ENCODE measurements at regions not wholly inside any gene's neighbourhood (a gene's known extent, or its start where the extent isn't known, plus 50 kb on each side); places are given as distances from the start of the nearest gene placed in this dataset.
A peak's percentile ranks its signal among the peaks of the same experiment; 100 is the strongest.

DNA sequence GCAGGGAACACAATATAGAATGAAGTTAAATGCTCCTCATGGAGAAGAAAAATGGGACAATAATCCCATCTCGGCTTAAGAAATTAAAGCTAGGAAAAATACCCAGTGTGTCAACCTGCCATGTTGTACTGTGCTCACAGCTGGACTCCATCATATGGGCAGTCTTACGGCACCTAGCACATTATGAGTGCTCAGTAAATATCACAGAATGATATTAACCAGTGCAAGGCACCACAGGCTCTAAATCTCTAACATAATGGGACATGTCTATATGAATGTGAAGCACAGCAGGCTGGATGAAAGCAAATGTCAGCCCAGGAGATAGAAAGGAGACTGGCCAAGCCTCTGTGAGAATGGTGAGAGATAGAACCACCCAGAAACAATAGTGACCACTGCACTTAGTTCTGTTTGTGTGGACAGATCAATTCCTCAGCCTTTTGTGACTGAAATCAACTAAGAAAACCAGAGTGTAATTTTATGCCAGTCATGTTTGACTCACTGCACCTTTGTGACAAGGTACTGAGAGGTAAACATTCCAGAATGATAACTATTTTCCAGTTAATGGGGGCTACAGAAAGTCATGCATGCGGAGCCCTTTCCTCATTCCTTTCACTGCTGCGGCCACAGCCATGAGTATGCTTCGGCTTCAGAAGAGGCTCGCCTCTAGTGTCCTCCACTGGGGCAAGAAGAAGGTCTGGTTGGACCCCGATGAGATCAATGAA lies 140.4 kb upstream of the CDH6 start:
- intact Hi-C loops (cut with DNase I) = no loop called here
- no peak for ATAC-seq
- no peak for DNase-seq

DNA sequence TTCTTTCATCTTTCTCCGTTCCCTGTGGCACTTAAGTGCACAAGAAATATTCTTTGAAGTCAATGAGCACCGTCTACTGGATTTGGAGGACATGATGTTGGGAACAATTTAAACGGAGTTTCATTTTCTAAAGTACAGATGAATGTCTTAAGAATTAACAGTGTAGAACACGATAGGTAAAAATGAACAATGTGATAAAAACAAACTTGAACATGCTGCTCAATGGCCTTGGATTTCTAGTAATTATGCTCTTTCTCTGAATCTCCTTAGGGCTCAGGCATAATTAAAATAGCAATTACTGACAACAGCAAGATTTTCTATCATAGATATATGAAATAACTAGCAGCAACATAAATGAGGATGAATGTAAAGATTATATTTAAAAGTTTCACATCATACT lies 142.2 kb upstream of the CDH6 start:
- intact Hi-C loops (cut with DNase I) = no loop called here
- no peak for DNase-seq
- ATAC-seq = no peak

DNA sequence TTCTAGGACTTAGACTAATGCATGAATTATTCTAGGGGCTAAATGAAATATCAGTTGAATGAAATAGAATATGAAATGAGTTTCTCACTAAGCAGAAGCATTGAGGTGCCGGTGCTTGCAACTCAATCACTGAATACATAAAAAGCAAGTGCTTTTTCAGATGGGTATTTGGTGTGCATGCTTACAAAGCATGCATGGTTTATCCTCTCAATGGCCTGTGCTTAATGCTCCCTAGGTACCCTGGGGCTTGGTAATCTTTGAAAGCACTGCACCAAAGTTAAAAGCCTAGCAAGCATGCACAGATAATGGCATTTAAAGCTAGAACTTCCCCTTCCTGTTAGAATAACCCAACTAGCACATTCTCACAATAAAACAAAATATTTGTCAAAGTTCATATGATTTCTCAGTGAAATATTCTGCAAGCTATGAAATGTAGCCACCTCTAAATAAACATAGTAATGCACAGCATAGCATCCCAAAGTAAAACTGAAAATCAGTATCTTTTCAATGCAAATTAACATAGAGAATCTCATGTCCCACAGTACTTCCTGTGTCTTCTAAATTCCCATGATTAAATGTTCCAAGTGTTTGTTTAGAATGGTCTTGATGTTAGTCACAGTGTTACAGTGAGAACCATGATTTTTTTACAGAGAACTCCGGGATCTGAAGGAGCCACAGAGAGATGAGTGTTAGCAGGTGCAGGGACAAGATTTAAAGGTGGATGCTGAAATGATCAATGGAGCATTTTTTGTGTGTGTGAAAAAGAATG lies 143.4 kb upstream of the CDH6 start:
- no peak for ATAC-seq
- intact Hi-C loops (cut with DNase I) = no loop called here

DNA sequence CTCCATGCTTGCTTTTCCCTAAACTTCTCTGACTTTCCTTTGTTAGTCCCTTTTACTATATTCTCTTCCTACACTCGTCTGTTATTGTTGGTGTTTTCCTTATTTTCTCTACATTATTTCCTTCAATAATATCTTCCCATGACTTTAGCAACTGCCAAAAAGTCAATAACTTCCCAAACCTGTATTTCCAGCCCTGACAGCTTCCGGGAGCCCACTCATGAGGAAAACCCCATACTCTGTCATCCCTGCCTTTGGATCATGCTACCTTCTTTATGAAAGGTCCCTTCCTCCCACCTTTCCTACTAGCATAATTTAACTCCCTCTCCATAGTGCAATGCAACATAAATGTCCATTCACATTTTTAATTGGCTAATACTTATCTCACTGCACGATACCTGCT lies 144.0 kb upstream of the CDH6 start:
- no peak for DNase-seq
- intact Hi-C loops (cut with DNase I) = no loop called here

More for the DNA sequence above, 143.4 kb upstream of the CDH6 start:
- no peak for DNase-seq

DNA sequence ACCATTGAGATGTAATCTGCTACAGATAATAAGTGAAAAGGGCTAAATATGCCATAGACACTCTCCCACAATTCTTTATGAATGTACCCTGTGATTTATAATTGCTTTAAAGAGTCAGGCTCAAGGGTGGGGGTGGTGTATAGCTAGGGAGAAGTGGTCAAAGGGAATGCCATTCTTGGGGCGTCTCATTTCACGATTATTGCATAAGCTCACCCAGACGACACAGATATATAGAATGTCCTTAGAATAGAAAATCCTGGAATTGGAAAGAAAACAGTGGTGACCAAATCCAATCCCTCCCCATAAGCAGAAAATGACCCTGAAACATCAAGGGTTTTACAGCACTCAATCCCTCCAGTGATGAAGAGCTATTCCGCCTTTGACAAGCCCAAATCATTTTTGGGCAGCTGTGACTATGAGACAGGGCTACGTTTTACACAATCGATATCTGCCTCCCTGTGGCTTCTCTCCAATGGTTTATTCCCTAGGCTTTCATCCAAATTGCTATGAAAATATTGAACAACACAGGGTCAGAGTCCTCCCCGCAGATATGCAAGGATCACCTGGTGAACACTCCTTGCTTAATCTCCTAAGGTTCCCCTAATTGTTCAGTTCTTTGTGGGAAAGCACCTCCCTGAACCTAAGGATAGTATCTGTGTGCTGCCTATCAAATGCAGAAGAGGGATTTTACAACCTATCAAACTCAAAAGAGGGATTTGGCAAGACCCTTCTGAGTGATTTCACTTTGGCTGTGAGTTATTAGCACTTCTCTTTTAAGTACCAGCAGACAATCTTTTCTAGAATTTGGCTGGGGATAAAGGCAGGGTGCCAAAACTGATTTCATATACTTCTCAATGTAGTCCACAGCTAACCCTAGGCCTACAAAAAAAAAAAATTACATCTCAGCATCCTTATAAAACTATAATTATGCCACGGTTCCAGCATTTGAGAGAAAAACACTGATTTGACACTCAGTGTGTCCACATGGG lies 144.9 kb upstream of the CDH6 start:
- intact Hi-C loops (cut with DNase I) = no loop called here
- no peak for DNase-seq
- ATAC-seq = no peak

More for the DNA sequence above, 144.0 kb upstream of the CDH6 start:
- no peak for ATAC-seq

DNA sequence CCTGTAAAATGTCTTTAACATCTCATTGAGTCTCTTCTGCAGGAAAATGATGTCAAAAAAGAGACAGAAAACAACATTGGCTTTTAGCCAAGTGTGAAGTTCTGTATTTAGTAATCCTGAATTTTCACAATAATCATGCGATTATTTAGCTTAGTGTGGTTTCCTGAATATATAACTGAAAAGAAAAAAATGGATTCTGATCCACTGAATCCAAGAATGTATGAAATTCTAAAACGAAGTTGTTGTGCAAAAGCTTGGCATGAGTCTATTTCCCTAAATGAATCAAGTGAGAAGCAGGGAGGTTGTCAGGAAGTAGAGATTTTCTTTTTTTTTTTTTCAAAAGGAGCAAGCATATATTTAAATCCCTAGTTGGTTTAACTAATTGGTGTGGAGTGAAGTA lies 145.9 kb upstream of the CDH6 start:
- DNase-seq (no peak), ATAC-seq (no peak)
- intact Hi-C loops (cut with DNase I) = no loop called here

DNA sequence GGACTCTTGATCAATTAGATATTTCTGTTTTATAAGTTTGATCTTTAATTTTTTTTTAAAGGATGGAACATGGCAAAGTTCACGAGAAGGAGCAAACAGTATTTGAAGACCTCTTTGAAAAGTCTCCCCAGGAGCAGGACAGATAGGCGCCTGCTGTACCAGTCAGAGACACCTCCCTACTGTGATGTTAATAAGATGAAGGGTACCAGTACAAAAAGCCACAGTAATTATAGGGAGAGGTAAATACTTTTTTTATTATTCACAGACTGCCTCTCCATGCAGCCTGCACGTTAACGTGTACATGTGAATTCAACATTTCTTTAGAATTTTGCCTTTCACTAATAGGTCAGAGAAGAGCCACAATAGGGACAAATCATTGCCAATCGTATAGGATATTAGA lies 146.5 kb upstream of the CDH6 start:
- DNase-seq (no peak), ATAC-seq (no peak)
- intact Hi-C loops (cut with DNase I) = no loop called here

DNA sequence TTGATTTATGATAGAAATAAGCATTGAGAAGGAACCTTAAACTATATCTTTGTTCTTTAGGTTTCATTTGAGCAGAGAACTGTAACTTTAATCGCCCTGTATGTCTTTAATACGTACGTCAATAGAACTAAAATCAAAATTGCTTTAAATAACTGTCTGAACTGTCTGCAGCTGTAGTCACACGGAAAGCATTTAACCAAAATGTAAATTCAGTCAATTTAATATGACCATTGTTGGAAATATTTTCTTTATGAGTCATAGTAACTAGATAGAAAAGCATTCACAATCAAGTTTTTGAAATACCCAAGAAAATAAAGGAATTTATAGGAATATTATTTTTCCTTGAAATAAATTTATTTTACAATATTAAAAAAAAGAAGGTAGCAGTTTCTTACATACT lies 157.1 kb upstream of the CDH6 start:
- intact Hi-C loops (cut with DNase I) = no loop called here
- ATAC-seq (no peak), DNase-seq (no peak)

DNA sequence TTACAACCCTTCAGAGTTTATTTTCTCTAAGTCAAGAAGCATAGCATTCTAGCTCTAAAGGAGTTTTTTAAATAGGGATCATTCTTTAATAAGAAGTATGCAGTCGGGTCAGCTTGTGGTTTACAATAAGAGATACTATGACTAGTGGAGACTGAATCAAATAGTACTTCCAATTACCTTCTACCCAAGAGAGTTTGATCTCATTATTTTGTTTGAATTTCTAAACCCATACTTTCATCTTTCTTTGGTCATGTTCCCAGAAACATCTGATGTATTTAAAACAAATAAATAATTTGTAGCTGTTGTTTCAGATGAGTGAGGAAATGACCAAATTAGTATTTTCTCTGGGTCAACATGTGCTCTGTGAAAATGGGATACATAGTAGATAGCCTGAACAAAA lies 160.2 kb upstream of the CDH6 start:
- intact Hi-C loops (cut with DNase I) = no loop called here
- no peak for DNase-seq
- no peak for ATAC-seq

DNA sequence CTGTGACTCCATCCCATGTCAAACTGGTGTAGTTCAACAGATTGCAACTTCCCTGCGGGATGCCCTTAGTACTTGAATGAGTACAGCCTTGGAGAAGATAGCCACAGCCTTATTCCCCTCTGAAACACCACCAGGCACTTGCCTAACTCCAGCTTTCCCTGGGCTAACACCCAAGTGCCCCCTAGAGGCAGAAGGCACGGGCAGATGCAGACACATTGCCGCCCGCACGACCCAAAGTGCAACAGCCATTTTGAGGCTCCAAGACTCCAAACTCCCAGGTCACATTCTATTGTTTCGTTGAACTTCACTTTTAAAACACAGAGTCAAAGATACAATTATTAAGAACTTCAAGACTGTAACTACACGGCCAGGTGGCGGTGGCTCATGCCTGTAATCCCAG lies 163.6 kb upstream of the CDH6 start:
- no peak for ATAC-seq
- intact Hi-C loops (cut with DNase I) = no loop called here
- no peak for DNase-seq

DNA sequence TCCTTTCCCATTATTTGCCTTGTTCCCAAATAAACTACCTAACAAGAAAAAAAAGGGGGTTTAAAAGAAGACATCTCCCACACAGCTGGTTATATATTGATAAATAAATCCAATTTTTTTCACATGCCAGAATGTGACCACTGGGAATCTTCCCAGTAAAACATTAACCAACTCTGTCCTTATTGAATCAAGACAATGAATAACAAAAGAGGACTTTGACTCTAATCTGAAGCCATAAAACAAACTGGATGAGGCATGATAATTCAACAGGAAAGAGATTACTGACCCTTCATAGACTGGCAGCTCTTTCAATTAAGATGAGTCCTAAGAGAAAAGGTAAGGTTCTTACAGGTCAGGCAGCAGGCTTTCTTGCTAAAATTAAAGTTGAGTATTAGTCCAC lies 165.8 kb upstream of the CDH6 start:
- intact Hi-C loops (cut with DNase I) = no loop called here
- ATAC-seq (no peak), DNase-seq (no peak)

DNA sequence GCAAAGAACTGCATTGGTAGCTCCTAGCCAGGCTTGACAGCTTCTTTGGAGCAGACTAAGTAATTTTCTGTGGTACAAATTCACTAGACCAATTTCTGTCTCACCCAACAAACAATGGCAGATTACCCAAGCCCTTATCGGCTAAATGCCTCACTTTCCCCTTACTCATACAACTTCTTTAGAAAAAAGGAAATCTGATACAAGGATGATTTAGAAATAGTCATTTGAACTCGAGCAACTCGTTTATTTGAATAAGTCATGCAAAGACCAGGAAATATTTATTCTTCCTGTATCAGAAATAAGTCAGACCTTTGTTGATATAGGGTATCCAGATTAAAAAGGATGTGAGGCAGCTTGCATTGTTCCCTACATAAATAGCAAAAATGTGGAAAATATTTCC lies 170.4 kb upstream of the CDH6 start:
- intact Hi-C loops (cut with DNase I) = no loop called here
- DNase-seq = no peak
- ATAC-seq = no peak

DNA sequence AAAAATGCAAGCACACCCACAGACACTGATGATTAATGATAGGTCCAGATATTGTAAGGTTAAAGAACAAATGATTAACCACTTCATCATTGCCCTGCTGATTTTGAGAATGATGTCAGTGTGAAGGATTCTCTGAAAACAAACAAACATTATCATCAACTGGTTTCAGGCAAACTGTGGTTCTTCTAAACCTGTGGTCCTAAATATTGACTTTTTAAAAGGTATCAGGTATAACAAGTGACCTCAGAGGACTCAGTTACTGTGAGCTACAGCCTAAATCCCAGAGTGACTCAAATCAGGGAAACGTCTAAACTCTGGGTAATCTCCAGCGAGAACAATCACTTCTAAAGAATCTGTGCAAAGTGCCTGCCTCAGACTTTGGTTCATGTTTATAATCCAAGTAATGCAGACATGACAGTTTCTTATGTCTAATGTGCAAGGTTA lies 172.3 kb upstream of the CDH6 start:
- ATAC-seq (no peak), DNase-seq (no peak)
- intact Hi-C loops (cut with DNase I) = no loop called here

DNA sequence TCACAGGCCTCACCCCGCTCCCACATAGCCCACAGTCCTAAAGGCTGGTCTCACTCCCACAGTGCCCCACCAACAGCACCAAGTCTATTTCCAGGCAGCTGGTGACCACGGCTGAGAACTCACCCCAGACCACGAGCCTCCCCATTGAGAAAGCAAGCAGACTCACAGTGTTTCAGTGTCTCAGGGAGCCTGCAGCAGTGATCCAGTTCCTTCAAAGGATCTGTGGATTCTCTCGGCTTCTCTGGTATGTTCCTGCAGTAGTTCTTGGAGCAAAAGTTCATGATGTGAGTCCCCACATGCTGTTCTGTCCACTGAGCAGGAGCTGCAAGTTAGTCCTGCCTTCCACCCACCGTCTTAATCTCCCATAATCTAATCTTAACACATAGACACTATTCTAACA lies 185.3 kb upstream of the CDH6 start:
- intact Hi-C loops (cut with DNase I) = no loop called here
- DNase-seq (no peak), ATAC-seq (no peak)

DNA sequence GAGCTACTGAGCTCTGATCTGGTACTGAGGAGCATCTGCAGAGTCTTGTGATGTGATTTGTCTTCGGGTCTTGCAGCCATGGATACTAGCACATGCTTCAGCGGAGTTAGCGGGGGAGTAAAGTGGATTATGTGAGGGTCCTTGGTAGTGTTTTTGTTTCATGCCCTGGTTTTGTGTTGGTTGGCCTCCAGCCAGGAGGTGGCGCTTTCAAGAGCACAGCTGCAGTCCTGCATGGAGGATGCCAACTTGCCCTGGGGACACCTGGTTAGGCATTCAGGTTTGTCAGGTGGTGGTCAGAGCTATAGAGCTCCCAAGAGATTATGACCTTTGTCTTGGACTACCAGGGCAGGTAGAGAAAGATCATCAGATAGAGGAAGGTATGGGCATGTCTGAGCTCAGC lies 185.8 kb upstream of the CDH6 start:
- DNase-seq (no peak), ATAC-seq (no peak)
- intact Hi-C loops (cut with DNase I) = no loop called here

DNA sequence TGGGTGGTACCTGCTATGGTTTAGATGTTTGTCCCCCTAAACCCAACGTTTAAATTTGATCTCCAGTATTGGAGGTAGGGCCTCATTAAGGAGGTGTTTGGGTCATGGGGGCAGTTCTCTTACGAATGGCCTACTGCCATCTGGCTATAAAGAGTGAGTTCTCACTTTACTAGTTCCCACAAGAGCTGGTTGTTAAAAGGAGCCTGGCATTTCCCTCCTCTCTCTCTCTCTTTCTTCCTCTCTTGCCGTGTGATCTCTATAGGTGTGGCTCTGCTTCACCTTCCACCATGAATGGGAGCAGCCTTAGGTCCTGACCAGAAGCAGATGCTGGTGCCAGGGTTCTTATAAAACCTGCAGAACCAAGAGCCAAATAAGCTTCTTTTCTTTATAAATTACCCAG lies 193.2 kb upstream of the CDH6 start:
- intact Hi-C loops (cut with DNase I) = no loop called here
- no peak for DNase-seq
- peak in 1 of 2 donors; percentile 76 for ATAC-seq

DNA sequence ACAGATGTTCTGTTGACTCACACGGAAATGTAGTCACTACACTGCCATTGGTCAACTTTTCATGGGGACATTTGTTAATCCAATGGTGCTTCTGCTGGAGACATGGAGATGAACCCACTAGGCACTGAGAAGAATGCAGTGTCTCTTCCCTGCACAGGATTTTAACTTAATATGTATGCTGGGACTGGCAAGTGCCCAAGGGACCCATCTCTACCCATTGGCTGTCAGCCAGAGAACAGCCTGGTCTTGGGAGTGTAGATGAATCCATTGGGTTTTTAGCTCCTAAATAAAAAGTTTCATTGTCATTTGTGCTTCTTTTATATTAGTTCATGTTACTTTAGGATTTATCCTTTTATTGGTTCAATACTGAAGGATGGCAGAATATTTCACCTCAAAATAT lies 195.8 kb upstream of the CDH6 start:
- DNase-seq (no peak), ATAC-seq (no peak)
- intact Hi-C loops (cut with DNase I) = no loop called here

DNA sequence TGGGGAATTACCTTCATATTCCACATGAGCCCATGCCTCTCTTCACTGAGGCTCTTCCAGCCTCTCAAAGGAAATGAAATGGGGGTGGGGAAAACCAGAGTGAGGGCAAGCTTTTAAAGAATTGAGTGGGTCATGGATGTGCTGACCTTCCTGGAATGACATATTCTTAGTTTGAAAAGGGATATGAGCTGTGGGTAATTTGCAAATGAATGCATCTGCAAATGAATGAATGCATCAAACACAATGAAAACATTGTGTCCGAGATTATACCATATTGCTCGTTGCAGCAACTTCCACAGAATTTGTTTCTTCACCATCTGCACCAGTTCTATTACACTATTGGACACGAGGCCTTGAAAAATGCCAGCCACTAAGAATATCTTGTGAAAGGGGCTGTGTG lies 198.6 kb upstream of the CDH6 start:
- no peak for ATAC-seq
- DNase-seq = no peak
- intact Hi-C loops (cut with DNase I) = no loop called here

DNA sequence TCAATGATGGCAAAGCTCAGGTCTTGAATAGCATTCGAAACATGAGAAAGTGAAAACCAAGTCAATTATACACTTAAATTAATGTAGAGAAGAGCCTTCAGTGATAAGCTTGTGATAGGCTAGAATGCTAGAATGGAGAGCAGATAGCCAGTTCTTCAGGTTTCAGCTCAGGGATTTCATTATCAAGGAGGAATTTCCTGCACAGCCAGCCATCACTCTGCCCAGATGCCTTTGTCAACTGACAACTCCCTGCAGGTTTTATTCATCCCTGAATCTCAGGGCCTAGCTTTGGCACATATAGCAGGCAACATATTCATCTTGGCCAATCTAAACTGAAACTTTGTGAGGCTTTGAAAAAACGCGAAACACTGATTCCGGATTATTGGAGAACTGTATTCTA lies 199.3 kb upstream of the CDH6 start:
- DNase-seq (no peak), ATAC-seq (no peak)
- intact Hi-C loops (cut with DNase I) = no loop called here

DNA sequence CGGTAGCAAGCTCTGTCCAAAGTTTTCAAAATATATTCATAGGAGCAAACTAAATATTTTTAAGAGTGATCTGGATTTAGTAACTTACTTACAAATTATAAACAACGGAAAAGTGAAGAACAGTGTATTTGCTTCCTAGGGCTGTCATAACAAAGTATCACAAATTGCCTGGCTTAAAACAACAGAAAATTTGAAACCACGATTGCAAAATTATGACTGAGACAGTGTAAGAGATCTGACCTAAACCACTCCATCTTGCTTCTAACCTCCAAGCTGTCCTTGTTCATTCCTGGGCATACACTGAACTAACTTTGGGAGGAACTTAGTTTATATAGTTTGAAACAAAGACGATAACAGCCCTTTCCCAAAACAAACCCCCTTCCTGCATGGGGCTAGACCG lies 202.0 kb upstream of the CDH6 start:
- ATAC-seq = no peak
- DNase-seq = no peak
- intact Hi-C loops (cut with DNase I) = no loop called here

Measured in left cardiac atrium (tissue), 4 donors.